Cerebellar nuclear complex (tissue), 1 donor: ENCODE measurements at regions not wholly inside any gene's neighbourhood (a gene's known extent, or its start where the extent isn't known, plus 50 kb on each side); places are given as distances from the start of the nearest gene placed in this dataset.
"Not testable (repeated sequence)": the region's sequence is repeated elsewhere in the genome, so short reads cannot be mapped to it uniquely, and the experiment has no call there.

ENCODE experiments used
- DNase-seq, 2 experiments: peaks; one replicate each; lab custom pipeline; 2025; lab: John Stamatoyannopoulos, UW

- no peak for DNase-seq
Observed at GRCh38 chr9:110093871-110094270, 114.1 kb downstream of the C9orf152 start.

GRCh38 chr9:110095161-110095595 is 112.8 kb downstream of the C9orf152 start:
- no peak for DNase-seq

GRCh38 chr9:110095776-110096175 is 112.2 kb downstream of the C9orf152 start:
- DNase-seq = no peak

GRCh38 chr9:110096674-110097073 is 111.3 kb downstream of the C9orf152 start:
- DNase-seq = not testable (repeated sequence)

GRCh38 chr9:110099236-110100095 is 108.5 kb downstream of the C9orf152 start:
- no peak for DNase-seq

- no peak for DNase-seq
Observed at GRCh38 chr9:110101531-110102161, 106.3 kb downstream of the C9orf152 start.

GRCh38 chr9:110103257-110103656 is 104.7 kb downstream of the C9orf152 start:
- DNase-seq = no peak

- no peak for DNase-seq
Observed at GRCh38 chr9:110104261-110104809, 103.6 kb downstream of the C9orf152 start.

- no peak for DNase-seq
Observed at GRCh38 chr9:110105107-110105506, 102.9 kb downstream of the C9orf152 start.

- DNase-seq = no peak
Observed at GRCh38 chr9:110106661-110107060, 101.3 kb downstream of the C9orf152 start.

GRCh38 chr9:110109333-110110092 is 98.4 kb downstream of the C9orf152 start:
- DNase-seq = no peak

GRCh38 chr9:110110154-110110553 is 97.8 kb downstream of the C9orf152 start:
- no peak for DNase-seq

GRCh38 chr9:110111868-110112267 is 96.1 kb downstream of the C9orf152 start:
- no peak for DNase-seq

- no peak for DNase-seq
Observed at GRCh38 chr9:110112792-110113191, 95.2 kb downstream of the C9orf152 start.

- no peak for DNase-seq
Observed at GRCh38 chr9:110114086-110114858, 93.7 kb downstream of the C9orf152 start.

- DNase-seq = no peak
Observed at GRCh38 chr9:110114859-110115201, 93.1 kb downstream of the C9orf152 start.

GRCh38 chr9:110115341-110115820 is 92.6 kb downstream of the C9orf152 start:
- DNase-seq = no peak

- no peak for DNase-seq
Observed at GRCh38 chr9:110115826-110116542, 92.0 kb downstream of the C9orf152 start.

- no peak for DNase-seq
Observed at GRCh38 chr9:110116543-110116885, 91.4 kb downstream of the C9orf152 start.

- no peak for DNase-seq
Observed at GRCh38 chr9:110121170-110121569, 86.8 kb downstream of the C9orf152 start.
